H9 (cell line): ENCODE measurements at regions not wholly inside any gene's neighbourhood (a gene's known extent, or its start where the extent isn't known, plus 50 kb on each side); places are given as distances from the start of the nearest gene placed in this dataset.

Experiments used
- DNase-seq: peaks from one replicate; pipeline ENCODE4 v3.0.0-alpha.2; 2017
- H2AFZ ChIP-seq: one replicate; pipeline ENCODE4 v1.6.1; 2013; ENCODE audit warnings: mild to moderate bottlenecking, low read length, control low read depth, moderate library complexity
- H2AK5ac ChIP-seq: 2 replicates; pipeline ENCODE4 v1.6.1; 2013; ENCODE audit warnings: low read length, control low read depth, mixed read lengths; ENCODE audit not compliant: insufficient read length
- H2BK120ac ChIP-seq: one replicate; pipeline ENCODE4 v1.6.1; 2013; ENCODE audit warnings: low read depth, mild to moderate bottlenecking, low read length, control low read depth, inconsistent platforms; ENCODE audit not compliant: poor library complexity, severe bottlenecking
- H2BK12ac ChIP-seq: 2 replicates; pipeline ENCODE4 v1.6.1; 2013; ENCODE audit warnings: low read length, control low read depth, mixed read lengths, low read depth; ENCODE audit not compliant: insufficient read length
- H2BK15ac ChIP-seq: 2 replicates; pipeline ENCODE4 v1.6.1; 2013; ENCODE audit warnings: low read depth, low read length, control low read depth
- H2BK20ac ChIP-seq: one replicate; pipeline ENCODE4 v1.6.1; 2013; ENCODE audit warnings: low read depth, mild to moderate bottlenecking, low read length, control low read depth, inconsistent platforms; ENCODE audit not compliant: poor library complexity, severe bottlenecking
- H2BK5ac ChIP-seq: 2 replicates; pipeline ENCODE4 v1.6.1; 2013; ENCODE audit warnings: low read length, control low read depth, mixed read lengths; ENCODE audit not compliant: insufficient read length
- H3K14ac ChIP-seq: 2 replicates; pipeline ENCODE4 v1.6.1; 2013; ENCODE audit warnings: low read length, control low read depth; ENCODE audit not compliant: insufficient read depth
- H3K18ac ChIP-seq: 2 replicates; pipeline ENCODE4 v1.6.1; 2013; ENCODE audit warnings: low read depth, mild to moderate bottlenecking, mixed read lengths, low read length, control low read depth; ENCODE audit not compliant: insufficient read length
- H3K23ac ChIP-seq: 2 replicates; pipeline ENCODE4 v1.6.1; 2013; ENCODE audit warnings: low read length, control low read depth, mixed read lengths, low read depth; ENCODE audit not compliant: insufficient read length
- H3K23me2 ChIP-seq: 2 replicates; pipeline ENCODE4 v1.6.1; 2013; ENCODE audit warnings: low read depth, mild to moderate bottlenecking, mixed read lengths, low read length, control low read depth; ENCODE audit not compliant: insufficient read length, poor library complexity, severe bottlenecking
- H3K27ac ChIP-seq: 2 replicates; pipeline ENCODE4 v1.5.1; 2013; ENCODE audit warnings: low read length, control low read depth, mixed read lengths, low read depth; ENCODE audit not compliant: insufficient read length
- H3K27me3 ChIP-seq: 2 replicates; pipeline ENCODE4 v1.6.1; 2013; ENCODE audit warnings: low read length, control low read depth, inconsistent platforms; ENCODE audit not compliant: insufficient read depth
- H3K4ac ChIP-seq: 2 replicates; pipeline ENCODE4 v1.6.1; 2013; ENCODE audit warnings: low read depth, mild to moderate bottlenecking, control low read depth, inconsistent platforms, low read length, moderate library complexity
- H3K4me1 ChIP-seq: 2 replicates; pipeline ENCODE4 v1.6.1; 2013; ENCODE audit warnings: low read length, control low read depth, inconsistent platforms; ENCODE audit not compliant: insufficient read depth
- H3K4me2 ChIP-seq: 2 replicates; pipeline ENCODE4 v1.6.1; 2013; ENCODE audit warnings: low read length, control low read depth, mixed read lengths; ENCODE audit not compliant: insufficient read length, insufficient read depth
- H3K56ac ChIP-seq: 2 replicates; pipeline ENCODE4 v1.6.1; 2013; ENCODE audit warnings: low read depth, mild to moderate bottlenecking, mixed read lengths, low read length, control low read depth; ENCODE audit not compliant: insufficient read length
- H3K79me1 ChIP-seq: 2 replicates; pipeline ENCODE4 v1.6.1; 2013; ENCODE audit warnings: low read depth, mild to moderate bottlenecking, moderate library complexity, low read length, control low read depth, inconsistent platforms; ENCODE audit not compliant: insufficient read depth, poor library complexity, severe bottlenecking
- H3K79me2 ChIP-seq: 2 replicates; pipeline ENCODE4 v1.6.1; 2013; ENCODE audit warnings: low read length, control low read depth, inconsistent platforms; ENCODE audit not compliant: insufficient read depth
- H3K9ac ChIP-seq: 2 replicates; pipeline ENCODE4 v1.6.1; 2013; ENCODE audit warnings: low read length, control low read depth, mixed read lengths; ENCODE audit not compliant: insufficient read length; ENCODE audit errors: extremely low read depth
- H3K9me3 ChIP-seq: one replicate; pipeline ENCODE4 v1.6.1; 2013; ENCODE audit warnings: low read depth, low read length, inconsistent platforms; ENCODE audit not compliant: control insufficient read depth
- H3T11ph ChIP-seq: one replicate; pipeline ENCODE4 v1.6.1; 2013; ENCODE audit warnings: mild to moderate bottlenecking, low read length, control low read depth, inconsistent platforms
- H4K20me1 ChIP-seq: one replicate; pipeline ENCODE4 v1.6.1; 2013; ENCODE audit not compliant: control insufficient read depth, insufficient read length, insufficient read depth
- H4K5ac ChIP-seq: 2 replicates; pipeline ENCODE4 v1.6.1; 2013; ENCODE audit warnings: low read depth, mild to moderate bottlenecking, mixed read lengths, low read length, control low read depth; ENCODE audit not compliant: insufficient read length
- H4K8ac ChIP-seq: replicated peaks from 2 replicates; pipeline ENCODE4 v1.6.1; 2013; ENCODE audit warnings: low read length, control low read depth, mixed read lengths, low read depth; ENCODE audit not compliant: insufficient read length
- H4K91ac ChIP-seq: 2 replicates; pipeline ENCODE4 v1.6.1; 2013; ENCODE audit warnings: low read depth, mild to moderate bottlenecking, moderate library complexity, mixed read lengths, low read length, control low read depth; ENCODE audit not compliant: insufficient read length
- H3K27ac Mint-ChIP-seq, 3 experiments: 2 replicates in 2 of 3; 3 replicates in 1 of 3; pipeline ENCODE4 v1.8.0; 2020 to 2021; ENCODE audit warnings: mixed read lengths in 3 of 3, mild to moderate bottlenecking in 1 of 3, moderate library complexity in 1 of 3
- H3K27me3 Mint-ChIP-seq: 2 replicates; pipeline ENCODE4 v1.8.0; 2021; ENCODE audit warnings: low read depth, mild to moderate bottlenecking, moderate library complexity, mixed read lengths
- H3K36me3 Mint-ChIP-seq, 3 experiments: 2 replicates in 2 of 3; 3 replicates in 1 of 3; pipeline ENCODE4 v1.8.0; 2020 to 2021; ENCODE audit warnings: low read depth in 3 of 3, mixed read lengths in 3 of 3; ENCODE audit not compliant: insufficient read depth in 1 of 3
- H3K4me1 Mint-ChIP-seq, 2 experiments: 2 replicates each; pipeline ENCODE4 v1.8.0; 2020; ENCODE audit warnings: mixed read lengths in 2 of 2
- H3K4me3 Mint-ChIP-seq, 2 experiments: 2 replicates in 1 of 2; 3 replicates in 1 of 2; pipeline ENCODE4 v1.8.0; 2020 to 2021; ENCODE audit warnings: mild to moderate bottlenecking in 2 of 2, mixed read lengths in 2 of 2, moderate library complexity in 1 of 2
- H3K9me3 Mint-ChIP-seq, 2 experiments: 2 replicates in 1 of 2; 3 replicates in 1 of 2; pipeline ENCODE4 v1.8.0; 2020; ENCODE audit warnings: mild to moderate bottlenecking in 2 of 2, mixed read lengths in 2 of 2, moderate library complexity in 1 of 2
- CTCF ChIP-seq: fragments of 200-600 bp; sonication (generic); conservative IDR thresholded peaks from 3 replicates; pipeline ENCODE4 v1.8.0; 2021; ENCODE audit warnings: antibody characterized with exemption, mild to moderate bottlenecking
- WGBS: extraction: QIAGEN DNeasy Blood & Tissue Kit; methylation state at CpG from one replicate; pipeline ENCODE4 v1.1.7; 2013; ENCODE audit warnings: missing lambda C conversion rate, low lambda C conversion rate, mixed read lengths; ENCODE audit not compliant: insufficient read length; ENCODE audit errors: extremely low coverage; 5-methylcytosine and 5-hydroxymethylcytosine counted together

- Histone ChIP-seq H3K27ac (no peak overlapping the region), H3K14ac (no peak overlapping the region), H2AK5ac (no peak overlapping the region), H2BK20ac (no peak overlapping the region), H3K9me3 (no peaks in the 10 kb centered on the region), H4K91ac (no peak overlapping the region), H3K18ac (no peak overlapping the region), H3K4ac (no peak overlapping the region), H2AFZ (no peak overlapping the region), H2BK5ac (no peak overlapping the region), H4K20me1 (no peaks in the 10 kb centered on the region), H3K4me1 (no peaks in the 10 kb centered on the region), H3K79me1 (no peaks in the 10 kb centered on the region), H3K79me2 (no peaks in the 10 kb centered on the region), H4K8ac (no peak overlapping the region), H2BK15ac (no peak overlapping the region), H2BK120ac (no peak overlapping the region), H3K27me3 (no peaks in the 10 kb centered on the region), H2BK12ac (no peak overlapping the region), H3T11ph (no peak overlapping the region), H3K9ac (no peak overlapping the region), H3K23ac (no peak overlapping the region), H4K5ac (no peak overlapping the region), H3K23me2 (no peaks in the 10 kb centered on the region), H3K56ac (no peak overlapping the region), H3K4me2 (no peak overlapping the region)
- Mint-ChIP-seq H3K9me3 (no peaks in the 10 kb centered on the region; a peak in 1 of 5 replicates), H3K27ac (no peak overlapping the region), H3K4me3 (no peak overlapping the region), H3K36me3 (no peaks in the 10 kb centered on the region), H3K27me3 (no peaks in the 10 kb centered on the region), H3K4me1 (no peaks in the 10 kb centered on the region)
- no peak for DNase-seq
- TF ChIP-seq CTCF: no peak
- no CpG with 5 or more reads among the region's 1 CpG for WGBS
Observed at GRCh38 chr10:61316676-61317265, 136.4 kb downstream of the TMEM26 start.
